SJSA1 (cell line): ENCODE measurements at regions not wholly inside any gene's neighbourhood (a gene's known extent, or its start where the extent isn't known, plus 50 kb on each side); places are given as distances from the start of the nearest gene placed in this dataset.

Experiments used
- DNase-seq, 2 experiments: peaks; one replicate each; pipeline ENCODE4 v3.0.0-alpha.2; 2015 to 2020; ENCODE audit warnings: low spot score in 2 of 2, low read depth in 1 of 2
- H3K27ac ChIP-seq: fragments of 250-450 bp; sonication (Bioruptor Pico); 2 replicates; pipeline ENCODE4 v1.5.1; 2020; ENCODE audit warnings: mild to moderate bottlenecking, moderate library complexity
- H3K27me3 ChIP-seq: fragments of 250-450 bp; sonication (Bioruptor Pico); replicated peaks from 2 replicates; pipeline ENCODE4 v1.5.1; 2020; ENCODE audit warnings: mild to moderate bottlenecking, moderate library complexity
- H3K36me3 ChIP-seq: fragments of 250-450 bp; sonication (Bioruptor Pico); 2 replicates; pipeline ENCODE4 v1.5.1; 2020; ENCODE audit warnings: mild to moderate bottlenecking
- H3K4me1 ChIP-seq: fragments of 250-450 bp; sonication (Bioruptor Pico); replicated peaks from 2 replicates; pipeline ENCODE4 v1.6.1; 2021; ENCODE audit warnings: mild to moderate bottlenecking
- H3K4me3 ChIP-seq: fragments of 250-450 bp; sonication (Bioruptor Pico); 2 replicates; pipeline ENCODE4 v1.5.1; 2020; ENCODE audit warnings: mild to moderate bottlenecking
- H3K9me3 ChIP-seq: fragments of 250-450 bp; sonication (Bioruptor Pico); replicated peaks from 2 replicates; pipeline ENCODE4 v1.5.1; 2020; ENCODE audit warnings: mild to moderate bottlenecking

- Histone ChIP-seq H3K4me1 (peaks cover 8% of the 10 kb centered on the region), H3K27ac (no peak overlapping the region), H3K4me3 (no peak overlapping the region), H3K27me3 (no peaks in the 10 kb centered on the region), H3K9me3 (no peaks in the 10 kb centered on the region), H3K36me3 (no peaks in the 10 kb centered on the region)
- no peak for DNase-seq
Observed at GRCh38 chr4:108511618-108512017, 108.8 kb upstream of the RPL34 start.

GRCh38 chr4:108502356-108502755 is 118.0 kb upstream of the RPL34 start:
- no peak overlapping the region for H3K4me3 ChIP-seq
- no peaks in the 10 kb centered on the region for H3K36me3 ChIP-seq
- H3K27ac ChIP-seq: no peak overlapping the region
- no peak for DNase-seq
- H3K9me3 ChIP-seq: no peaks in the 10 kb centered on the region
- H3K4me1 ChIP-seq: no peaks in the 10 kb centered on the region
- H3K27me3 ChIP-seq: no peaks in the 10 kb centered on the region

GRCh38 chr4:108498925-108499324 is 121.5 kb upstream of the RPL34 start:
- no peak for DNase-seq
- no peaks in the 10 kb centered on the region for H3K27me3 ChIP-seq
- H3K27ac ChIP-seq: no peak overlapping the region
- no peak overlapping the region for H3K4me3 ChIP-seq
- no peaks in the 10 kb centered on the region for H3K36me3 ChIP-seq
- no peaks in the 10 kb centered on the region for H3K9me3 ChIP-seq
- no peaks in the 10 kb centered on the region for H3K4me1 ChIP-seq

- no peaks in the 10 kb centered on the region for H3K36me3 ChIP-seq
- no peak overlapping the region for H3K4me3 ChIP-seq
- H3K27me3 ChIP-seq: no peaks in the 10 kb centered on the region
- no peaks in the 10 kb centered on the region for H3K9me3 ChIP-seq
- H3K27ac ChIP-seq: no peak overlapping the region
- no peaks in the 10 kb centered on the region for H3K4me1 ChIP-seq
- no peak for DNase-seq
Observed at GRCh38 chr4:108493596-108493931, 126.8 kb upstream of the RPL34 start.

- H3K9me3 ChIP-seq: no peaks in the 10 kb centered on the region
- H3K27me3 ChIP-seq: no peaks in the 10 kb centered on the region
- no peak overlapping the region for H3K27ac ChIP-seq
- H3K4me1 ChIP-seq: no peaks in the 10 kb centered on the region
- peak in 1 of 2 experiments; percentile 44 for DNase-seq
- H3K4me3 ChIP-seq: no peak overlapping the region
- no peaks in the 10 kb centered on the region for H3K36me3 ChIP-seq
Observed at GRCh38 chr4:108492816-108493595, 127.4 kb upstream of the RPL34 start.

- Histone ChIP-seq H3K4me3 (no peak overlapping the region), H3K36me3 (no peaks in the 10 kb centered on the region), H3K27me3 (no peaks in the 10 kb centered on the region), H3K27ac (no peak overlapping the region), H3K4me1 (peaks cover 4% of the 10 kb centered on the region; the same call in 1 of the 2 replicates), H3K9me3 (no peaks in the 10 kb centered on the region)
- no peak for DNase-seq
Observed at GRCh38 chr4:108488865-108489264, 131.5 kb upstream of the RPL34 start.

GRCh38 chr4:108486046-108486445 is 134.3 kb upstream of the RPL34 start:
- no peak overlapping the region for H3K4me3 ChIP-seq
- peaks cover 13% of the 10 kb centered on the region for H3K4me1 ChIP-seq
- no peak overlapping the region for H3K27ac ChIP-seq
- H3K27me3 ChIP-seq: no peaks in the 10 kb centered on the region
- H3K9me3 ChIP-seq: no peaks in the 10 kb centered on the region
- DNase-seq: no peak
- no peaks in the 10 kb centered on the region for H3K36me3 ChIP-seq

- no peaks in the 10 kb centered on the region for H3K27me3 ChIP-seq
- no peak overlapping the region for H3K4me3 ChIP-seq
- no peaks in the 10 kb centered on the region for H3K36me3 ChIP-seq
- H3K4me1 ChIP-seq: peaks cover 13% of the 10 kb centered on the region
- H3K27ac ChIP-seq: no peak overlapping the region
- no peaks in the 10 kb centered on the region for H3K9me3 ChIP-seq
- DNase-seq: no peak
Observed at GRCh38 chr4:108484187-108484586, 136.2 kb upstream of the RPL34 start.

- no peak overlapping the region for H3K27ac ChIP-seq
- H3K4me1 ChIP-seq: peaks cover 13% of the 10 kb centered on the region
- no peaks in the 10 kb centered on the region for H3K36me3 ChIP-seq
- no peaks in the 10 kb centered on the region for H3K9me3 ChIP-seq
- no peak overlapping the region for H3K4me3 ChIP-seq
- no peaks in the 10 kb centered on the region for H3K27me3 ChIP-seq
- DNase-seq: no peak
Observed at GRCh38 chr4:108483650-108484049, 136.7 kb upstream of the RPL34 start.

GRCh38 chr4:108483079-108483478 is 137.3 kb upstream of the RPL34 start:
- peaks cover 13% of the 10 kb centered on the region for H3K4me1 ChIP-seq
- no peaks in the 10 kb centered on the region for H3K9me3 ChIP-seq
- no peak overlapping the region for H3K4me3 ChIP-seq
- H3K36me3 ChIP-seq: no peaks in the 10 kb centered on the region
- H3K27me3 ChIP-seq: no peaks in the 10 kb centered on the region
- DNase-seq: peak in 1 of 2 experiments; percentile 19
- H3K27ac ChIP-seq: no peak overlapping the region

- Histone ChIP-seq H3K4me3 (no peak overlapping the region), H3K36me3 (no peaks in the 10 kb centered on the region), H3K4me1 (peaks cover 13% of the 10 kb centered on the region), H3K27me3 (no peaks in the 10 kb centered on the region), H3K9me3 (no peaks in the 10 kb centered on the region), H3K27ac (no peak overlapping the region)
- DNase-seq: no peak
Observed at GRCh38 chr4:108480881-108481280, 139.5 kb upstream of the RPL34 start.

GRCh38 chr4:108477527-108478108 is 142.8 kb upstream of the RPL34 start:
- H3K27me3 ChIP-seq: no peaks in the 10 kb centered on the region
- DNase-seq: no peak
- no peaks in the 10 kb centered on the region for H3K36me3 ChIP-seq
- no peaks in the 10 kb centered on the region for H3K9me3 ChIP-seq
- H3K4me3 ChIP-seq: no peak overlapping the region
- H3K27ac ChIP-seq: no peak overlapping the region
- H3K4me1 ChIP-seq: no peaks in the 10 kb centered on the region

GRCh38 chr4:108473163-108473720 is 147.1 kb upstream of the RPL34 start:
- no peaks in the 10 kb centered on the region for H3K27me3 ChIP-seq
- no peak for DNase-seq
- no peaks in the 10 kb centered on the region for H3K36me3 ChIP-seq
- H3K4me3 ChIP-seq: no peak overlapping the region
- H3K9me3 ChIP-seq: no peaks in the 10 kb centered on the region
- H3K27ac ChIP-seq: no peak overlapping the region
- H3K4me1 ChIP-seq: no peaks in the 10 kb centered on the region
